ENCODE measurements at regions not wholly inside any gene's neighbourhood (a gene's known extent, or its start where the extent isn't known, plus 50 kb on each side); places are given as distances from the start of the nearest gene placed in this dataset.

DNA sequence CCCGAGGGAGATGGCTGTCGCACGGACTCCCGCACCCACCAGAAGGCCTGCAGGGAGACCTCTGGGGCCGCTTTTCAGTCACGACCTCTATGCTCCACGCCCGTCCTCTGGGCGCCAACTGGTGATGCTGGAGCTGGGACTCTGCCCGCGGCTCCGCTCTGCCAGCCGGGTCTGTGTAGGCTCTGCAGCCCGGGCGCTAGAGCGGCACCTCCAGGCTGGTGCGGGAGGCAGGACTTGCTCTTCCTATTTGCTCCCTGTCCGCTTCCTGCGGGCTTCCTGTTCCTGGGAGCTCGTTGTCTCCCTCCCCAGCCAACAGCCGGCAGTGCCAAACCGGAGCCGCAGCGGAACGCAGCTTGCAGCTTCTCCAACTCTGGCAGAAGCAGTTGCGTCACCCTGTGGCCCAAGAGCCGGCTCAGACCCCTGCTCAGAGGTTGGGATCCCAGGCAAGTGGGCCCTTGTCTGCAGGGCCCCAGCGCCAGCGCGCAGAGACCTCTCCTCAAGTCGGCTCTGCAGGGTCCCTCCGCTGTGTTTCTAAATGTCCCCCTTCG, 285.9 kb downstream of the XXYLT1 start:
- no peak overlapping the region for H2AFZ ChIP-seq (ENCODE audit: low read depth, low read length, severe bottlenecking)
- TF ChIP-seq CTCF (IDR thresholded peaks at IDR 0.05; ENCODE audit: insufficient read depth, low read length, poor library complexity, severe bottlenecking), result no peak
- no peak for TF ChIP-seq EZH2phosphoT487 (conservative IDR thresholded peaks at IDR 0.05; ENCODE audit: low read length)
- H3K4me2 ChIP-seq (ENCODE audit: low read depth, low read length, poor library complexity, severe bottlenecking), result no peak overlapping the region

GRCh38 chr3:194986208-194987043, 284.5 kb downstream of the XXYLT1 start:
- H3K9ac ChIP-seq (ENCODE audit: low read length), result no peak overlapping the region
- H3K79me2 ChIP-seq (ENCODE audit: insufficient read depth, low read length), result no peaks in the 10 kb centered on the region
- no peaks in the 10 kb centered on the region for H3F3A ChIP-seq (ENCODE audit: insufficient read depth)
- H3K27me3 ChIP-seq (ENCODE audit: low read length), result no peaks in the 10 kb centered on the region
- H3K9me2 ChIP-seq (replicated peaks; ENCODE audit: insufficient read depth, low read length), result no peaks in the 10 kb centered on the region
- H2AFZ ChIP-seq (ENCODE audit: low read depth, low read length, severe bottlenecking), result no peak overlapping the region
- no peaks in the 10 kb centered on the region for H3K36me3 ChIP-seq (ENCODE audit: low read length)
- TF ChIP-seq CTCF (IDR thresholded peaks at IDR 0.05; ENCODE audit: insufficient read depth, low read length, poor library complexity, severe bottlenecking), result no peak
- no peak for TF ChIP-seq EZH2phosphoT487 (conservative IDR thresholded peaks at IDR 0.05; ENCODE audit: low read length)
- H3K27ac ChIP-seq (ENCODE audit: low read depth, low read length), result no peak overlapping the region
- H3K4me2 ChIP-seq (ENCODE audit: low read depth, low read length, poor library complexity, severe bottlenecking), result no peak overlapping the region
- H4K20me1 ChIP-seq (ENCODE audit: low read depth, low read length), result no peaks in the 10 kb centered on the region
- H3K4me3 ChIP-seq (ENCODE audit: insufficient read depth, low read length, poor library complexity, severe bottlenecking), result no peak overlapping the region
- no peaks in the 10 kb centered on the region for H3K9me3 ChIP-seq (ENCODE audit: insufficient read depth, low read length)

More for the DNA sequence above, 285.9 kb downstream of the XXYLT1 start:
- no peaks in the 10 kb centered on the region for H3K36me3 ChIP-seq (ENCODE audit: low read length)
- no peaks in the 10 kb centered on the region for H3K9me3 ChIP-seq (ENCODE audit: insufficient read depth, low read length)
- no peaks in the 10 kb centered on the region for H3K9me2 ChIP-seq (replicated peaks; ENCODE audit: insufficient read depth, low read length)
- no peaks in the 10 kb centered on the region for H3K27me3 ChIP-seq (ENCODE audit: low read length)
- no peaks in the 10 kb centered on the region for H3K79me2 ChIP-seq (ENCODE audit: insufficient read depth, low read length)
- no peaks in the 10 kb centered on the region for H4K20me1 ChIP-seq (ENCODE audit: low read depth, low read length)
- H3K9ac ChIP-seq (ENCODE audit: low read length), result no peak overlapping the region
- H3K27ac ChIP-seq (ENCODE audit: low read depth, low read length), result no peak overlapping the region
- no peak overlapping the region for H3K4me3 ChIP-seq (ENCODE audit: insufficient read depth, low read length, poor library complexity, severe bottlenecking)
- H3F3A ChIP-seq (ENCODE audit: insufficient read depth), result no peaks in the 10 kb centered on the region

GRCh38 chr3:194987571-194988494, 283.1 kb downstream of the XXYLT1 start:
- Histone ChIP-seq H3K4me2 (ENCODE audit: low read depth, low read length, poor library complexity, severe bottlenecking) (no peak overlapping the region), H3K9ac (ENCODE audit: low read length) (no peak overlapping the region), H3K27me3 (ENCODE audit: low read length) (no peaks in the 10 kb centered on the region), H4K20me1 (ENCODE audit: low read depth, low read length) (no peaks in the 10 kb centered on the region), H3K4me3 (ENCODE audit: insufficient read depth, low read length, poor library complexity, severe bottlenecking) (no peak overlapping the region), H3K27ac (ENCODE audit: low read depth, low read length) (no peak overlapping the region), H3K36me3 (ENCODE audit: low read length) (no peaks in the 10 kb centered on the region), H3K9me3 (ENCODE audit: insufficient read depth, low read length) (no peaks in the 10 kb centered on the region), H3K9me2 (replicated peaks; ENCODE audit: insufficient read depth, low read length) (no peaks in the 10 kb centered on the region), H3F3A (ENCODE audit: insufficient read depth) (no peaks in the 10 kb centered on the region), H3K79me2 (ENCODE audit: insufficient read depth, low read length) (no peaks in the 10 kb centered on the region), H2AFZ (ENCODE audit: low read depth, low read length, severe bottlenecking) (no peak overlapping the region)
- TF ChIP-seq EZH2phosphoT487 (conservative IDR thresholded peaks at IDR 0.05; ENCODE audit: low read length) (no peak), CTCF (IDR thresholded peaks at IDR 0.05; ENCODE audit: insufficient read depth, low read length, poor library complexity, severe bottlenecking) (no peak)

All from SU-DHL-6 (cell line).